Astrocyte (in vitro differentiated cells and primary cell): ENCODE measurements at regions not wholly inside any gene's neighbourhood (a gene's known extent, or its start where the extent isn't known, plus 50 kb on each side); places are given as distances from the start of the nearest gene placed in this dataset.

Source experiments
- CTCF ChIP-seq: IDR thresholded peaks from 2 replicates; pipeline ENCODE4 v1.5.1; 2011; ENCODE audit warnings: low read depth, mild to moderate bottlenecking, inconsistent platforms, low read length, moderate library complexity; ENCODE audit not compliant: insufficient read depth
- EZH2 ChIP-seq: IDR thresholded peaks from 2 replicates; pipeline ENCODE4 v1.6.1; 2012; ENCODE audit warnings: mild to moderate bottlenecking, low read length, inconsistent platforms; ENCODE audit not compliant: insufficient read depth

GRCh38 chr14:22025879-22026278 lies 352.3 kb upstream of the OR4E1 start:
- TF ChIP-seq CTCF = no peak
- no peak for TF ChIP-seq EZH2
